B cell (primary cell): ENCODE measurements at regions not wholly inside any gene's neighbourhood (a gene's known extent, or its start where the extent isn't known, plus 50 kb on each side); places are given as distances from the start of the nearest gene placed in this dataset.

Experiments
- ATAC-seq: fragments of 200-7000 bp; cut with Tn5 transposase; one replicate; pipeline ENCODE4 v1.10.0; 2021; ENCODE audit warnings: low read depth, mild to moderate bottlenecking, moderate number of reproducible peaks, moderate library complexity
- CTCF ChIA-PET: fragments of 350-600 bp; sonication (Branson Sonifier 250); formaldehyde crosslinking; loops from one replicate; lab custom pipeline; 2021; ENCODE audit warnings: antibody characterized with exemption, inconsistent platforms; lab: Charles Lee
- POLR2A ChIA-PET: fragments of 350-600 bp; sonication (Branson Sonifier 250); formaldehyde crosslinking; loops from one replicate; lab custom pipeline; 2021; ENCODE audit warnings: antibody characterized with exemption; lab: Charles Lee
- DNase-seq: peaks from one replicate; pipeline ENCODE4 v3.0.0; 2013
- H2AFZ ChIP-seq: 2 replicates; pipeline ENCODE4 v1.6.1; 2012; ENCODE audit warnings: mild to moderate bottlenecking, low read depth, low read length; ENCODE audit not compliant: insufficient read depth, poor library complexity, severe bottlenecking
- H3K27ac ChIP-seq, 2 donors: 1 replicate in 1 of 2; 2 replicates in 1 of 2; pipeline ENCODE4 v1.5.1; 2012 to 2013; ENCODE audit warnings: low read length in 2 of 2, mild to moderate bottlenecking in 2 of 2, moderate library complexity in 1 of 2
- H3K27me3 ChIP-seq, 4 experiments: fragments of 200-600 bp in 1 of 4; sonication (generic) in 1 of 4; replicated peaks in 1 of 4; 1 replicate in 2 of 4; 2 replicates in 2 of 4; pipeline versions ENCODE4 v1.6.1 to v1.7.0; 2013 to 2016; ENCODE audit warnings: low read length in 3 of 4, mild to moderate bottlenecking in 2 of 4, mixed read lengths in 1 of 4, moderate library complexity in 1 of 4; ENCODE audit not compliant: insufficient read depth in 4 of 4, control insufficient read depth in 3 of 4; ENCODE audit errors: control extremely low read depth in 1 of 4
- H3K36me3 ChIP-seq, 2 experiments: replicated peaks in 1 of 2; 1 replicate in 1 of 2; 2 replicates in 1 of 2; pipeline versions ENCODE4 v1.6.1 to v1.7.1; 2013; ENCODE audit warnings: low read length in 1 of 2; ENCODE audit not compliant: insufficient read depth in 2 of 2, control insufficient read depth in 1 of 2; ENCODE audit errors: control extremely low read depth in 1 of 2, extremely low read depth in 1 of 2
- H3K4me1 ChIP-seq, 2 donors: fragments of 200-600 bp in 1 of 2; sonication (generic) in 1 of 2; 1 replicate in 1 of 2; 2 replicates in 1 of 2; pipeline versions ENCODE4 v1.5.1 to v1.6.1; 2013 to 2017; ENCODE audit warnings: low read length in 2 of 2; ENCODE audit not compliant: control insufficient read depth in 2 of 2, insufficient read depth in 2 of 2
- H3K4me2 ChIP-seq: replicated peaks from 2 replicates; pipeline ENCODE3; 2012; ENCODE audit warnings: mild to moderate bottlenecking, low read depth, low read length; ENCODE audit not compliant: poor library complexity, severe bottlenecking
- H3K4me3 ChIP-seq, 5 experiments: fragments of 200-600 bp in 1 of 5; sonication (generic) in 1 of 5; 1 replicate in 3 of 5; 2 replicates in 2 of 5; pipeline versions ENCODE4 v1.5.1 to v1.7.0; 2011 to 2016; ENCODE audit warnings: low read length in 4 of 5, mild to moderate bottlenecking in 4 of 5, low read depth in 2 of 5, control low read depth in 1 of 5, moderate library complexity in 1 of 5; ENCODE audit not compliant: insufficient read depth in 1 of 5; ENCODE audit errors: control extremely low read depth in 1 of 5, extremely low read depth in 1 of 5
- H3K79me2 ChIP-seq: fragments of 200-600 bp; sonication (generic); one replicate; pipeline ENCODE4 v1.6.0; 2016; ENCODE audit warnings: low read length; ENCODE audit not compliant: control insufficient read depth, insufficient read depth
- H3K9ac ChIP-seq: fragments of 200-600 bp; sonication (generic); 2 replicates; pipeline ENCODE4 v1.6.1; 2017; ENCODE audit warnings: mild to moderate bottlenecking, low read length, moderate library complexity
- H3K9me3 ChIP-seq, 3 donors: one replicate each; pipeline versions ENCODE4 v1.6.1 to v1.7.1; 2013; ENCODE audit warnings: low read length in 2 of 3; ENCODE audit not compliant: control insufficient read depth in 2 of 3, insufficient read depth in 1 of 3; ENCODE audit errors: control extremely low read depth in 1 of 3
- H4K20me1 ChIP-seq: 2 replicates; pipeline ENCODE4 v1.6.0; 2012; ENCODE audit warnings: mild to moderate bottlenecking, low read length; ENCODE audit not compliant: insufficient read depth, control insufficient read depth, poor library complexity, severe bottlenecking
- H3K27ac Mint-ChIP-seq: one replicate; pipeline ENCODE4 v1.8.0; 2021; ENCODE audit warnings: mixed read lengths
- H3K27me3 Mint-ChIP-seq: one replicate; pipeline ENCODE4 v1.8.0; 2021; ENCODE audit warnings: mixed read lengths
- H3K4me1 Mint-ChIP-seq: one replicate; pipeline ENCODE4 v1.8.0; 2021; ENCODE audit warnings: mixed read lengths
- H3K4me3 Mint-ChIP-seq: one replicate; pipeline ENCODE4 v1.8.0; 2021; ENCODE audit warnings: mixed read lengths
- H3K9me3 Mint-ChIP-seq: one replicate; pipeline ENCODE4 v1.8.0; 2022; ENCODE audit warnings: mixed read lengths; ENCODE audit not compliant: insufficient read depth
- EZH2 ChIP-seq: IDR thresholded peaks from 2 replicates; pipeline ENCODE4 v1.6.1; 2012; ENCODE audit warnings: borderline replicate concordance, low read depth, mild to moderate bottlenecking, moderate library complexity, low read length; ENCODE audit not compliant: insufficient read depth, poor library complexity, severe bottlenecking
- WGBS: methylation state at CpG from one replicate; pipeline ENCODE4 v1.1.5; 2013; ENCODE audit warnings: missing lambda C conversion rate; ENCODE audit not compliant: insufficient coverage; 5-methylcytosine and 5-hydroxymethylcytosine counted together
- intact Hi-C: fragments of 100-400 bp; cut with micrococcal nuclease; formaldehyde crosslinking; loops from one replicate; pipeline ENCODE4 v1.10.0; 2022
- TF ChIP-seq, protein P1 (sequence below): fragments of 200-600 bp; IDR thresholded peaks from one replicate; pipeline ENCODE4 v1.8.0; 2022; ENCODE audit warnings: antibody characterized with exemption, mild to moderate bottlenecking

- ChIA-PET CTCF (interaction anchor here (0.6 to 4.7 kb wide), 6 partner anchors 7 to 683 kb away, joined by 3 to 73 read pairs (median 42); partner anchors contain the start of genes CENPL and DARS2), POLR2A (interaction anchor here (0.6 to 0.7 kb wide), 2 partner anchors 424 to 595 kb away, joined by 3 to 5 read pairs; no protein-coding TSS in a partner anchor)
- no CpG with 5 or more reads among the region's 9 CpGs for WGBS
- H3K9me3 ChIP-seq: no peaks in the 10 kb centered on the region
- H3K27ac Mint-ChIP-seq: no peak overlapping the region
- no peaks in the 10 kb centered on the region for H3K9me3 Mint-ChIP-seq
- DNase-seq: no peak
- H3K79me2 ChIP-seq: no peaks in the 10 kb centered on the region
- peaks cover 26% of the 10 kb centered on the region for H3K4me1 Mint-ChIP-seq
- no peak overlapping the region for H3K27ac ChIP-seq
- no peaks in the 10 kb centered on the region for H3K27me3 ChIP-seq
- H2AFZ ChIP-seq: no peak overlapping the region
- no peak overlapping the region for H3K4me3 ChIP-seq
- no peak overlapping the region for H3K9ac ChIP-seq
- no peaks in the 10 kb centered on the region for H3K27me3 Mint-ChIP-seq
- peaks cover 20 to 23% of the 10 kb centered on the region in 2 donors for H3K4me1 ChIP-seq
- H3K4me2 ChIP-seq: no peak overlapping the region
- ATAC-seq: no peak
- H3K36me3 ChIP-seq: no peaks in the 10 kb centered on the region
- intact Hi-C loops: loop anchor here (10.0 kb wide), 1 partner anchor 507 kb away; no protein-coding TSS in a partner anchor
- H3K4me3 Mint-ChIP-seq: no peak overlapping the region
- TF ChIP-seq EZH2: no peak
- TF ChIP-seq, protein P1, sequence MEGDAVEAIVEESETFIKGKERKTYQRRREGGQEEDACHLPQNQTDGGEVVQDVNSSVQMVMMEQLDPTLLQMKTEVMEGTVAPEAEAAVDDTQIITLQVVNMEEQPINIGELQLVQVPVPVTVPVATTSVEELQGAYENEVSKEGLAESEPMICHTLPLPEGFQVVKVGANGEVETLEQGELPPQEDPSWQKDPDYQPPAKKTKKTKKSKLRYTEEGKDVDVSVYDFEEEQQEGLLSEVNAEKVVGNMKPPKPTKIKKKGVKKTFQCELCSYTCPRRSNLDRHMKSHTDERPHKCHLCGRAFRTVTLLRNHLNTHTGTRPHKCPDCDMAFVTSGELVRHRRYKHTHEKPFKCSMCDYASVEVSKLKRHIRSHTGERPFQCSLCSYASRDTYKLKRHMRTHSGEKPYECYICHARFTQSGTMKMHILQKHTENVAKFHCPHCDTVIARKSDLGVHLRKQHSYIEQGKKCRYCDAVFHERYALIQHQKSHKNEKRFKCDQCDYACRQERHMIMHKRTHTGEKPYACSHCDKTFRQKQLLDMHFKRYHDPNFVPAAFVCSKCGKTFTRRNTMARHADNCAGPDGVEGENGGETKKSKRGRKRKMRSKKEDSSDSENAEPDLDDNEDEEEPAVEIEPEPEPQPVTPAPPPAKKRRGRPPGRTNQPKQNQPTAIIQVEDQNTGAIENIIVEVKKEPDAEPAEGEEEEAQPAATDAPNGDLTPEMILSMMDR: no peak
- H4K20me1 ChIP-seq: no peaks in the 10 kb centered on the region
Measured at GRCh38 chr1:173427146-173428054, 49.7 kb upstream of the PRDX6 start.
